SK-N-SH (cell line): ENCODE measurements at regions not wholly inside any gene's neighbourhood (a gene's known extent, or its start where the extent isn't known, plus 50 kb on each side); places are given as distances from the start of the nearest gene placed in this dataset.
A peak's percentile ranks its signal among the peaks of the same experiment; 100 is the strongest.

Experiments used
- CTCF ChIA-PET: fragments of 300-600, 350-600 bp; formaldehyde crosslinking; extraction: SDS; loops from one replicate; lab custom pipeline; 2021; lab: Yijun Ruan, JAX
- POLR2A ChIA-PET: fragments of 350-600 bp; sonication (Branson Sonifier 250); formaldehyde crosslinking; extraction: SDS; loops from one replicate; lab custom pipeline; 2020; ENCODE audit warnings: antibody characterized with exemption, inconsistent platforms; lab: Yijun Ruan, JAX
- DNase-seq: peaks from one replicate; pipeline ENCODE4 v3.0.0; 2012
- H2AFZ ChIP-seq: fragments of 200-600 bp; sonication (generic); 2 replicates; pipeline ENCODE4 v1.8.1; 2016; ENCODE audit warnings: antibody characterized with exemption, mild to moderate bottlenecking, low read depth
- H3F3A ChIP-seq: fragments of 200-600 bp; sonication (generic); replicated peaks from 2 replicates; pipeline ENCODE3; 2016; ENCODE audit warnings: antibody characterized with exemption, mild to moderate bottlenecking; ENCODE audit not compliant: insufficient read depth
- H3K27ac ChIP-seq, 2 experiments: fragments of 200-500 bp in 1 of 2; fragments of 200-600 bp in 1 of 2; sonication (Bioruptor generic) in 1 of 2; sonication (generic), shearing (Covaris generic) in 1 of 2; 2 replicates each; pipeline versions ENCODE4 v1.5.1 to v1.6.1; 2014 to 2016; ENCODE audit warnings: low read depth in 2 of 2, inconsistent platforms in 1 of 2, low read length in 1 of 2, mild to moderate bottlenecking in 1 of 2, mixed read lengths in 1 of 2
- H3K27me3 ChIP-seq: fragments of 200-600 bp; sonication (generic), shearing (Covaris generic); 2 replicates; pipeline ENCODE4 v1.6.1; 2016; ENCODE audit warnings: mixed run types; ENCODE audit not compliant: insufficient read depth
- H3K36me3 ChIP-seq, 2 experiments: fragments of 200-500 bp in 1 of 2; fragments of 200-600 bp in 1 of 2; sonication (Bioruptor generic) in 1 of 2; sonication (generic) in 1 of 2; replicated peaks in 1 of 2; 2 replicates each; pipeline versions ENCODE3 to v1.5.1; 2014 to 2016; ENCODE audit warnings: low read length in 1 of 2, mild to moderate bottlenecking in 1 of 2; ENCODE audit not compliant: insufficient read depth in 2 of 2, control insufficient read depth in 1 of 2
- H3K4me1 ChIP-seq, 2 experiments: fragments of 200-500 bp in 1 of 2; fragments of 200-600 bp in 1 of 2; sonication (Bioruptor generic) in 1 of 2; sonication (generic), shearing (Covaris generic) in 1 of 2; 2 replicates each; pipeline versions ENCODE4 v1.5.1 to v1.6.1; 2014 to 2016; ENCODE audit warnings: low read depth in 1 of 2, low read length in 1 of 2, mixed run types in 1 of 2; ENCODE audit not compliant: insufficient read depth in 2 of 2, control insufficient read depth in 1 of 2
- H3K4me2 ChIP-seq: fragments of 200-600 bp; sonication (generic), shearing (Covaris generic); 2 replicates; pipeline ENCODE4 v1.6.1; 2017; ENCODE audit warnings: mixed run types
- H3K4me3 ChIP-seq, 2 experiments: fragments of 200-500 bp in 1 of 2; fragments of 200-600 bp in 1 of 2; sonication (Bioruptor generic) in 1 of 2; sonication (generic), shearing (Covaris generic) in 1 of 2; 2 replicates each; pipeline versions ENCODE4 v1.5.1 to v1.8.1; 2014 to 2016; ENCODE audit warnings: low read depth in 2 of 2, inconsistent platforms in 1 of 2, low read length in 1 of 2, mild to moderate bottlenecking in 1 of 2, mixed read lengths in 1 of 2, moderate library complexity in 1 of 2
- H3K79me2 ChIP-seq: fragments of 200-600 bp; sonication (generic); 2 replicates; pipeline ENCODE4 v1.8.1; 2017; ENCODE audit warnings: mild to moderate bottlenecking; ENCODE audit not compliant: insufficient read depth
- H3K9ac ChIP-seq: fragments of 200-600 bp; sonication (generic); 2 replicates; pipeline ENCODE4 v1.6.1; 2017; ENCODE audit warnings: mixed run types
- H3K9me2 ChIP-seq: fragments of 200-600 bp; sonication (generic); 2 replicates; pipeline ENCODE4 v1.6.1; 2017; ENCODE audit warnings: mixed run types
- H3K9me3 ChIP-seq: fragments of 200-600 bp; sonication (generic); 2 replicates; pipeline ENCODE4 v1.6.1; 2017; ENCODE audit warnings: mixed run types, mild to moderate bottlenecking, moderate library complexity
- H4K20me1 ChIP-seq: fragments of 200-600 bp; sonication (generic); 2 replicates; pipeline ENCODE4 v1.6.1; 2017; ENCODE audit warnings: mild to moderate bottlenecking, mixed run types; ENCODE audit not compliant: insufficient read depth
- CTCF ChIP-seq: fragments of 200-600 bp; sonication (generic); IDR thresholded peaks from 2 replicates; pipeline ENCODE4 v1.6.1; 2017; ENCODE audit warnings: antibody characterized with exemption, mild to moderate bottlenecking, moderate library complexity
- ELF1 ChIP-seq: IDR thresholded peaks from 2 replicates; pipeline ENCODE4 v1.4.0; 2012
- EP300 ChIP-seq, 2 experiments: IDR thresholded peaks; 2 replicates each; pipeline versions ENCODE4 v1.4.0 to v1.6.1; 2012; ENCODE audit warnings: borderline replicate concordance in 1 of 2, low read depth in 1 of 2, low read length in 1 of 2
- FOXJ3 ChIP-seq: sonication (generic); formaldehyde crosslinking; IDR thresholded peaks from 2 replicates; pipeline ENCODE4 v1.5.1; 2020; ENCODE audit warnings: mild to moderate bottlenecking, missing genetic modification reagents
- FOXM1 ChIP-seq: IDR thresholded peaks from 2 replicates; pipeline ENCODE4 v1.4.0; 2012; ENCODE audit warnings: low read depth, mild to moderate bottlenecking
- GABPA ChIP-seq: IDR thresholded peaks from 2 replicates; pipeline ENCODE4 v1.4.0; 2012; ENCODE audit warnings: low read depth, mild to moderate bottlenecking
- IRF3 ChIP-seq: fragments of 150-350 bp; IDR thresholded peaks from 2 replicates; pipeline ENCODE4 v1.6.1; 2016; ENCODE audit warnings: mild to moderate bottlenecking, low read depth, low read length
- JUND ChIP-seq: IDR thresholded peaks from 2 replicates; pipeline ENCODE4 v1.4.0; 2012
- MEF2A ChIP-seq: IDR thresholded peaks from 2 replicates; pipeline ENCODE4 v1.4.0; 2012; ENCODE audit warnings: low read depth, borderline replicate concordance
- MXI1 ChIP-seq: IDR thresholded peaks from 2 replicates; pipeline ENCODE4 v1.6.1; 2012; ENCODE audit warnings: mild to moderate bottlenecking, low read depth, low read length, improper control_type of control experiment
- NFIC ChIP-seq: IDR thresholded peaks from 2 replicates; pipeline ENCODE4 v1.4.0; 2012; ENCODE audit warnings: borderline replicate concordance
- NRF1 ChIP-seq: IDR thresholded peaks from 2 replicates; pipeline ENCODE4 v1.6.1; 2012; ENCODE audit warnings: low read depth, mild to moderate bottlenecking, low read length
- RAD21 ChIP-seq: IDR thresholded peaks from 2 replicates; pipeline ENCODE4 v1.6.1; 2012; ENCODE audit warnings: mild to moderate bottlenecking, low read length
- RCOR1 ChIP-seq: fragments of 150-350 bp; IDR thresholded peaks from 2 replicates; pipeline ENCODE4 v1.6.1; 2017; ENCODE audit warnings: antibody characterized with exemption, low read length
- SMC3 ChIP-seq: IDR thresholded peaks from 2 replicates; pipeline ENCODE4 v1.6.1; 2012; ENCODE audit warnings: low read depth, low read length, improper control_type of control experiment
- TAF1 ChIP-seq: IDR thresholded peaks from 2 replicates; pipeline ENCODE4 v1.6.1; 2012; ENCODE audit warnings: low read depth, mild to moderate bottlenecking, low read length, moderate library complexity, borderline replicate concordance
- TCF12 ChIP-seq: IDR thresholded peaks from 2 replicates; pipeline ENCODE4 v1.4.0; 2012
- USF1 ChIP-seq: IDR thresholded peaks from 2 replicates; pipeline ENCODE4 v1.4.0; 2012; ENCODE audit warnings: low read depth, borderline replicate concordance
- YY1 ChIP-seq: IDR thresholded peaks from 2 replicates; pipeline ENCODE4 v1.4.0; 2012; ENCODE audit warnings: low read depth, mild to moderate bottlenecking
- ZBTB33 ChIP-seq: IDR thresholded peaks from 2 replicates; pipeline ENCODE4 v1.4.0; 2012; ENCODE audit warnings: low read depth, borderline replicate concordance
- WGBS: methylation state at CpG from one replicate; pipeline ENCODE4 v1.1.6; 2017; ENCODE audit warnings: low lambda C conversion rate; 5-methylcytosine and 5-hydroxymethylcytosine counted together
- TF ChIP-seq, protein P1 (sequence below): fragments of 150-350 bp; IDR thresholded peaks from 2 replicates; pipeline ENCODE4 v1.6.1; 2017; ENCODE audit warnings: antibody characterized with exemption, low read length, low read depth, borderline replicate concordance
- TF ChIP-seq, protein P2 (sequence below): IDR thresholded peaks from 2 replicates; pipeline ENCODE4 v1.6.1; 2012; ENCODE audit warnings: mild to moderate bottlenecking, low read depth, low read length, moderate library complexity

DNA sequence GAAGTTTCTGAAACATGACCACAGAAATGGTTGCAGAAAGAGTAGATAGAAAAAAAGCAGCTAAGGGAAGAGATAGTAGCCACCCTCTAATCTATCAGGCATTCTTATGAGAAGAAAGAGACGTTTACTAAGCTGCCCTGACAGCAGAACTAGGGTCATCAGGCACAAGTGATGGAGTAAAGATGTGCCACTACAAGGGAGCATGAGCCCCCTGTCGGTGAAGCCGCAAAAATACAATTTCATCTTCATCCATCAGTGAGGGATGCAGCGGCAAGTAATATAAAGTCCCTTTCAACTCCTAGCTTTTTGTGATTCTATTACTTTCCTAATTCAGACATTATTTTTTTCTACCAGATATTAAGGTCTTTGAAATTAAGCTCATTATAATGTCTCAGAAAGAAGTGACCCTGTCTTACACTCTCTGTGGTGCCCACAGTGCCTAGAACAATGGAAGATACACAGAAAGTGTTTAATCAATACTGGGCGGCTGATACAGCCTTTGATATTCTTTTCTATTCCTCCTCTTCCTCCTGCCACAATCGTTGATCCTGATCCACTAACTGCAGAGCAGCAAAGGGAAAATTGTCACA lies 651.6 kb downstream of the NTRK3 start:
- Histone ChIP-seq H3K9ac (no peak overlapping the region), H3K9me3 (no peaks in the 10 kb centered on the region), H3K27ac (no peak overlapping the region), H3F3A (no peaks in the 10 kb centered on the region), H3K9me2 (no peaks in the 10 kb centered on the region), H3K4me3 (no peak overlapping the region; a peak in 1 of 4 replicates), H4K20me1 (no peaks in the 10 kb centered on the region), H3K4me1 (no peaks in the 10 kb centered on the region), H3K36me3 (no peaks in the 10 kb centered on the region), H3K27me3 (no peaks in the 10 kb centered on the region), H2AFZ (no peak overlapping the region), H3K79me2 (no peaks in the 10 kb centered on the region), H3K4me2 (no peak overlapping the region)
- ChIA-PET POLR2A (no interaction called here), CTCF (interaction anchor here (0.9 to 2.2 kb wide), 10 partner anchors 10 to 663 kb away, joined by 3 to 10 read pairs (median 3); no protein-coding TSS in a partner anchor)
- DNase-seq, result peak; percentile 12
- WGBS, result 61% methylated on average over 6 of the region's 6 CpGs
- TF ChIP-seq TAF1 (no peak), CTCF (peak; percentile 37), NFIC (no peak), USF1 (no peak), YY1 (no peak), EP300 (IDR thresholded peaks at IDR 0.05; ENCODE audit: borderline replicate concordance in 1 of 2, low read depth in 1 of 2, low read length in 1 of 2) (no peak), ELF1 (no peak), IRF3 (no peak), FOXJ3 (CRISPR knock-in tag) (no peak), NRF1 (no peak), RAD21 (peak; percentile 58), MXI1 (no peak), ZBTB33 (no peak), RCOR1 (no peak), TCF12 (no peak), JUND (no peak), MEF2A (no peak), FOXM1 (no peak), GABPA (no peak), SMC3 (peak; percentile 26; the same call in 1 of the 2 replicates)
- TF ChIP-seq, protein P1, sequence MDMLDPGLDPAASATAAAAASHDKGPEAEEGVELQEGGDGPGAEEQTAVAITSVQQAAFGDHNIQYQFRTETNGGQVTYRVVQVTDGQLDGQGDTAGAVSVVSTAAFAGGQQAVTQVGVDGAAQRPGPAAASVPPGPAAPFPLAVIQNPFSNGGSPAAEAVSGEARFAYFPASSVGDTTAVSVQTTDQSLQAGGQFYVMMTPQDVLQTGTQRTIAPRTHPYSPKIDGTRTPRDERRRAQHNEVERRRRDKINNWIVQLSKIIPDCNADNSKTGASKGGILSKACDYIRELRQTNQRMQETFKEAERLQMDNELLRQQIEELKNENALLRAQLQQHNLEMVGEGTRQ, result no peak
- TF ChIP-seq, protein P2, sequence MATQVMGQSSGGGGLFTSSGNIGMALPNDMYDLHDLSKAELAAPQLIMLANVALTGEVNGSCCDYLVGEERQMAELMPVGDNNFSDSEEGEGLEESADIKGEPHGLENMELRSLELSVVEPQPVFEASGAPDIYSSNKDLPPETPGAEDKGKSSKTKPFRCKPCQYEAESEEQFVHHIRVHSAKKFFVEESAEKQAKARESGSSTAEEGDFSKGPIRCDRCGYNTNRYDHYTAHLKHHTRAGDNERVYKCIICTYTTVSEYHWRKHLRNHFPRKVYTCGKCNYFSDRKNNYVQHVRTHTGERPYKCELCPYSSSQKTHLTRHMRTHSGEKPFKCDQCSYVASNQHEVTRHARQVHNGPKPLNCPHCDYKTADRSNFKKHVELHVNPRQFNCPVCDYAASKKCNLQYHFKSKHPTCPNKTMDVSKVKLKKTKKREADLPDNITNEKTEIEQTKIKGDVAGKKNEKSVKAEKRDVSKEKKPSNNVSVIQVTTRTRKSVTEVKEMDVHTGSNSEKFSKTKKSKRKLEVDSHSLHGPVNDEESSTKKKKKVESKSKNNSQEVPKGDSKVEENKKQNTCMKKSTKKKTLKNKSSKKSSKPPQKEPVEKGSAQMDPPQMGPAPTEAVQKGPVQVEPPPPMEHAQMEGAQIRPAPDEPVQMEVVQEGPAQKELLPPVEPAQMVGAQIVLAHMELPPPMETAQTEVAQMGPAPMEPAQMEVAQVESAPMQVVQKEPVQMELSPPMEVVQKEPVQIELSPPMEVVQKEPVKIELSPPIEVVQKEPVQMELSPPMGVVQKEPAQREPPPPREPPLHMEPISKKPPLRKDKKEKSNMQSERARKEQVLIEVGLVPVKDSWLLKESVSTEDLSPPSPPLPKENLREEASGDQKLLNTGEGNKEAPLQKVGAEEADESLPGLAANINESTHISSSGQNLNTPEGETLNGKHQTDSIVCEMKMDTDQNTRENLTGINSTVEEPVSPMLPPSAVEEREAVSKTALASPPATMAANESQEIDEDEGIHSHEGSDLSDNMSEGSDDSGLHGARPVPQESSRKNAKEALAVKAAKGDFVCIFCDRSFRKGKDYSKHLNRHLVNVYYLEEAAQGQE, result no peak
